HepG2 (cell line): ENCODE measurements at regions not wholly inside any gene's neighbourhood (a gene's known extent, or its start where the extent isn't known, plus 50 kb on each side); places are given as distances from the start of the nearest gene placed in this dataset.

Source experiments
- GZF1 ChIP-seq: sonication (generic); formaldehyde crosslinking; IDR thresholded peaks from 2 replicates; pipeline ENCODE4 v1.5.1; 2020; ENCODE audit warnings: mild to moderate bottlenecking, missing genetic modification reagents
- KLF9 ChIP-seq: IDR thresholded peaks from 2 replicates; pipeline ENCODE4 v1.6.1; 2016; ENCODE audit warnings: low read depth
- MTA1 ChIP-seq: sonication (generic); formaldehyde crosslinking; IDR thresholded peaks from 2 replicates; pipeline ENCODE4 v1.4.0; 2020; ENCODE audit warnings: missing genetic modification reagents, mild to moderate bottlenecking, borderline replicate concordance
- NFKB2 ChIP-seq: sonication (generic); formaldehyde crosslinking; IDR thresholded peaks from 2 replicates; pipeline ENCODE4 v1.4.0; 2020; ENCODE audit warnings: missing genetic modification reagents, borderline replicate concordance
- NFKBIZ ChIP-seq: IDR thresholded peaks from 2 replicates; pipeline ENCODE4 v1.6.1; 2018; ENCODE audit warnings: missing genetic modification reagents, missing compliant biosample characterization
- ZNF501 ChIP-seq: sonication (generic); formaldehyde crosslinking; IDR thresholded peaks from 2 replicates; pipeline ENCODE4 v1.5.1; 2020; ENCODE audit warnings: mild to moderate bottlenecking, moderate library complexity, missing genetic modification reagents
- ZNF660 ChIP-seq: sonication (generic); formaldehyde crosslinking; IDR thresholded peaks from 2 replicates; pipeline ENCODE4 v1.5.1; 2020; ENCODE audit warnings: mild to moderate bottlenecking, low read depth, missing genetic modification reagents, borderline replicate concordance
- ZNF674 ChIP-seq: sonication (generic); formaldehyde crosslinking; IDR thresholded peaks from 2 replicates; pipeline ENCODE4 v1.5.0; 2020; ENCODE audit warnings: low read depth, mild to moderate bottlenecking, missing genetic modification reagents
- ZNF772 ChIP-seq: sonication (generic); formaldehyde crosslinking; IDR thresholded peaks from 2 replicates; pipeline ENCODE4 v1.5.0; 2020; ENCODE audit warnings: mild to moderate bottlenecking, missing genetic modification reagents
- TF ChIP-seq, protein P1 (sequence below): sonication (generic); formaldehyde crosslinking; IDR thresholded peaks from 2 replicates; pipeline ENCODE4; 2020; ENCODE audit warnings: missing genetic modification reagents, mild to moderate bottlenecking, borderline replicate concordance
- TF ChIP-seq, protein P2 (sequence below): sonication (generic); formaldehyde crosslinking; IDR thresholded peaks from 2 replicates; pipeline ENCODE4 v1.8.1; 2023; ENCODE audit warnings: mild to moderate bottlenecking, missing genetic modification reagents
- TF ChIP-seq, protein P3 (sequence below): sonication (generic); formaldehyde crosslinking; IDR thresholded peaks from 2 replicates; pipeline ENCODE4 v1.8.0; 2022; ENCODE audit warnings: low read depth, missing genetic modification reagents
- TF ChIP-seq, protein P4 (sequence below): IDR thresholded peaks from 2 replicates; pipeline ENCODE4 v1.6.1; 2012; ENCODE audit warnings: inconsistent platforms
- TF ChIP-seq, protein P5 (sequence below): sonication (generic); formaldehyde crosslinking; IDR thresholded peaks from 2 replicates; pipeline ENCODE4 v1.4.0; 2020; ENCODE audit warnings: mild to moderate bottlenecking, low read depth, missing genetic modification reagents
- TF ChIP-seq, protein P6 (sequence below), 2 experiments: sonication (generic) in 1 of 2; formaldehyde crosslinking in 1 of 2; IDR thresholded peaks; 2 replicates each; pipeline versions ENCODE4 v1.5.1 to v1.6.1; 2011 to 2020; ENCODE audit warnings: borderline replicate concordance in 1 of 2, low read depth in 1 of 2, low read length in 1 of 2, mild to moderate bottlenecking in 1 of 2, missing genetic modification reagents in 1 of 2, moderate library complexity in 1 of 2

DNA sequence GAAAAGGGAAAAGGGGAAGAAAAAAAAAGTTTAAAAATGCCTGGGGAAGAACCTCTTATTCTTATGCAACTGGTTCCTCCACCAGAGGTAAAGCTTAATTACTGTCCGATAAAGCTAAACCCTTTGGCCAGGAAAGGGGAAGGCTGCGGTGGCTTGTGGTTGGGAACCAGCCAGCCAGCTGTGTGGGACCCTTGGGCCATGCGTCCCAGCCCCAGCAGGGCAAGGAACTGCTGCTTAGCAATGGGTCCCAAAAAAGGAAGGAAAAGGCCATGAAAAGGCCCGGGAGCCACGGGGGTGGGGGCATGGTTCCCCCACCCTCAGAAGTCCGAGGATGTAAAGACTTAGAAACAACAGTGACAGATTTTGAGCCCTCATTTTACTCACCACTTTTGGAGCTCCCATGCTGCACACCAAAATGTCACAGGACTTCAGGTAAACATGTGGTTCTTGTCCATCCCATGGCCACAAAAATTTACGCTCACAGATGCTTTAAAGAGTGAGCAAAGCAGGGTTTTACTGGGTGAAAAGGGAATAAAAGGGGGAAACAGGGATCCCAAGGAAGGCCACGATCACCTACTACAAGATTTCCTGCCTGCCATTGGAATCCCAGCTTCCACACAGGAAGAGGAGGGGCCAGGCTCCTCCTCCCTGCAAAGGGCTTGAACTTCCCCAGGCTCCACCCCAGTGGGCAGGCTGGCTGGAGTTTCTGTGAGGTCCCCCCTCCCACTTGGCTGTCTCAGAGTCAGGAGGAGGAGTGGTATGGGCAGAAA, 1234.7 kb upstream of the GJE1 start (continued):
- peak; percentile 79; the same call in 1 of the 2 replicates for TF ChIP-seq KLF9 (CRISPR knock-in tag)
- TF ChIP-seq, protein P1, sequence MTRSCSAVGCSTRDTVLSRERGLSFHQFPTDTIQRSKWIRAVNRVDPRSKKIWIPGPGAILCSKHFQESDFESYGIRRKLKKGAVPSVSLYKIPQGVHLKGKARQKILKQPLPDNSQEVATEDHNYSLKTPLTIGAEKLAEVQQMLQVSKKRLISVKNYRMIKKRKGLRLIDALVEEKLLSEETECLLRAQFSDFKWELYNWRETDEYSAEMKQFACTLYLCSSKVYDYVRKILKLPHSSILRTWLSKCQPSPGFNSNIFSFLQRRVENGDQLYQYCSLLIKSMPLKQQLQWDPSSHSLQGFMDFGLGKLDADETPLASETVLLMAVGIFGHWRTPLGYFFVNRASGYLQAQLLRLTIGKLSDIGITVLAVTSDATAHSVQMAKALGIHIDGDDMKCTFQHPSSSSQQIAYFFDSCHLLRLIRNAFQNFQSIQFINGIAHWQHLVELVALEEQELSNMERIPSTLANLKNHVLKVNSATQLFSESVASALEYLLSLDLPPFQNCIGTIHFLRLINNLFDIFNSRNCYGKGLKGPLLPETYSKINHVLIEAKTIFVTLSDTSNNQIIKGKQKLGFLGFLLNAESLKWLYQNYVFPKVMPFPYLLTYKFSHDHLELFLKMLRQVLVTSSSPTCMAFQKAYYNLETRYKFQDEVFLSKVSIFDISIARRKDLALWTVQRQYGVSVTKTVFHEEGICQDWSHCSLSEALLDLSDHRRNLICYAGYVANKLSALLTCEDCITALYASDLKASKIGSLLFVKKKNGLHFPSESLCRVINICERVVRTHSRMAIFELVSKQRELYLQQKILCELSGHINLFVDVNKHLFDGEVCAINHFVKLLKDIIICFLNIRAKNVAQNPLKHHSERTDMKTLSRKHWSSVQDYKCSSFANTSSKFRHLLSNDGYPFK: peak; percentile 43; the same call in 1 of the 2 replicates
- TF ChIP-seq NFKB2 (CRISPR knock-in tag): no peak
- TF ChIP-seq, protein P2, sequence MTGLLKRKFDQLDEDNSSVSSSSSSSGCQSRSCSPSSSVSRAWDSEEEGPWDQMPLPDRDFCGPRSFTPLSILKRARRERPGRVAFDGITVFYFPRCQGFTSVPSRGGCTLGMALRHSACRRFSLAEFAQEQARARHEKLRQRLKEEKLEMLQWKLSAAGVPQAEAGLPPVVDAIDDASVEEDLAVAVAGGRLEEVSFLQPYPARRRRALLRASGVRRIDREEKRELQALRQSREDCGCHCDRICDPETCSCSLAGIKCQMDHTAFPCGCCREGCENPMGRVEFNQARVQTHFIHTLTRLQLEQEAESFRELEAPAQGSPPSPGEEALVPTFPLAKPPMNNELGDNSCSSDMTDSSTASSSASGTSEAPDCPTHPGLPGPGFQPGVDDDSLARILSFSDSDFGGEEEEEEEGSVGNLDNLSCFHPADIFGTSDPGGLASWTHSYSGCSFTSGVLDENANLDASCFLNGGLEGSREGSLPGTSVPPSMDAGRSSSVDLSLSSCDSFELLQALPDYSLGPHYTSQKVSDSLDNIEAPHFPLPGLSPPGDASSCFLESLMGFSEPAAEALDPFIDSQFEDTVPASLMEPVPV (CRISPR knock-in tag): 0 out of 2 replicates have a peak, but pooled peaks have one; percentile 24
- TF ChIP-seq GZF1 (CRISPR knock-in tag): 0 out of 2 replicates have a peak, but pooled peaks have one; percentile 27
- peak; percentile 65; the same call in 1 of the 2 replicates for TF ChIP-seq NFKBIZ (CRISPR knock-in tag)
- TF ChIP-seq ZNF660 (CRISPR knock-in tag): no peak
- TF ChIP-seq, protein P3, sequence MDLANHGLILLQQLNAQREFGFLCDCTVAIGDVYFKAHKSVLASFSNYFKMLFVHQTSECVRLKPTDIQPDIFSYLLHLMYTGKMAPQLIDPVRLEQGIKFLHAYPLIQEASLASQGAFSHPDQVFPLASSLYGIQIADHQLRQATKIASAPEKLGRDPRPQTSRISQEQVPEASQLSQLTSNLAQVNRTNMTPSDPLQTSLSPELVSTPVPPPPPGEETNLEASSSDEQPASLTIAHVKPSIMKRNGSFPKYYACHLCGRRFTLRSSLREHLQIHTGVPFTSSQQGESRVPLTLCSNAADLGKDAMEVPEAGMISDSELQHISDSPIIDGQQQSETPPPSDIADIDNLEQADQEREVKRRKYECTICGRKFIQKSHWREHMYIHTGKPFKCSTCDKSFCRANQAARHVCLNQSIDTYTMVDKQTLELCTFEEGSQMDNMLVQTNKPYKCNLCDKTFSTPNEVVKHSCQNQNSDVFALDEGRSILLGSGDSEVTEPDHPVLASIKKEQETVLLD (CRISPR knock-in tag): no peak
- 0 out of 2 replicates have a peak, but pooled peaks have one; percentile 7 for TF ChIP-seq ZNF772 (CRISPR knock-in tag)
- TF ChIP-seq, protein P4, sequence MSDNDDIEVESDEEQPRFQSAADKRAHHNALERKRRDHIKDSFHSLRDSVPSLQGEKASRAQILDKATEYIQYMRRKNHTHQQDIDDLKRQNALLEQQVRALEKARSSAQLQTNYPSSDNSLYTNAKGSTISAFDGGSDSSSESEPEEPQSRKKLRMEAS: peak; percentile 41
- no peak for TF ChIP-seq MTA1 (CRISPR knock-in tag)
- no peak for TF ChIP-seq ZNF674 (CRISPR knock-in tag)
- TF ChIP-seq, protein P5, sequence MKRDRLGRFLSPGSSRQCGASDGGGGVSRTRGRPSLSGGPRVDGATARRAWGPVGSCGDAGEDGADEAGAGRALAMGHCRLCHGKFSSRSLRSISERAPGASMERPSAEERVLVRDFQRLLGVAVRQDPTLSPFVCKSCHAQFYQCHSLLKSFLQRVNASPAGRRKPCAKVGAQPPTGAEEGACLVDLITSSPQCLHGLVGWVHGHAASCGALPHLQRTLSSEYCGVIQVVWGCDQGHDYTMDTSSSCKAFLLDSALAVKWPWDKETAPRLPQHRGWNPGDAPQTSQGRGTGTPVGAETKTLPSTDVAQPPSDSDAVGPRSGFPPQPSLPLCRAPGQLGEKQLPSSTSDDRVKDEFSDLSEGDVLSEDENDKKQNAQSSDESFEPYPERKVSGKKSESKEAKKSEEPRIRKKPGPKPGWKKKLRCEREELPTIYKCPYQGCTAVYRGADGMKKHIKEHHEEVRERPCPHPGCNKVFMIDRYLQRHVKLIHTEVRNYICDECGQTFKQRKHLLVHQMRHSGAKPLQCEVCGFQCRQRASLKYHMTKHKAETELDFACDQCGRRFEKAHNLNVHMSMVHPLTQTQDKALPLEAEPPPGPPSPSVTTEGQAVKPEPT: no peak
- TF ChIP-seq, protein P6, sequence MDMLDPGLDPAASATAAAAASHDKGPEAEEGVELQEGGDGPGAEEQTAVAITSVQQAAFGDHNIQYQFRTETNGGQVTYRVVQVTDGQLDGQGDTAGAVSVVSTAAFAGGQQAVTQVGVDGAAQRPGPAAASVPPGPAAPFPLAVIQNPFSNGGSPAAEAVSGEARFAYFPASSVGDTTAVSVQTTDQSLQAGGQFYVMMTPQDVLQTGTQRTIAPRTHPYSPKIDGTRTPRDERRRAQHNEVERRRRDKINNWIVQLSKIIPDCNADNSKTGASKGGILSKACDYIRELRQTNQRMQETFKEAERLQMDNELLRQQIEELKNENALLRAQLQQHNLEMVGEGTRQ (IDR thresholded peaks at IDR 0.05; ENCODE audit: low read depth, low read length): no peak
- TF ChIP-seq, protein P6 (CRISPR knock-in tag; IDR thresholded peaks at IDR 0.05; ENCODE audit: borderline replicate concordance): no peak
- TF ChIP-seq ZNF501: peak; percentile 67; the same call in 1 of the 2 replicates
